ENCODE measurements at regions not wholly inside any gene's neighbourhood (a gene's known extent, or its start where the extent isn't known, plus 50 kb on each side); places are given as distances from the start of the nearest gene placed in this dataset.

GRCh38 chr6:164756723-164757122 lies 552.7 kb downstream of the C6orf118 start:
- TF ChIP-seq CTCF (IDR thresholded peaks at IDR 0.05; ENCODE audit: extremely low read depth, missing control alignments) = no peak
- no peak for DNase-seq (ENCODE audit: low spot score)

- no peak for TF ChIP-seq CTCF (IDR thresholded peaks at IDR 0.05; ENCODE audit: extremely low read depth, missing control alignments)
- no peak for DNase-seq (ENCODE audit: low spot score)
Observed at GRCh38 chr6:164756142-164756541, 553.3 kb downstream of the C6orf118 start.

GRCh38 chr6:164753517-164753916 lies 555.9 kb downstream of the C6orf118 start:
- no peak for TF ChIP-seq CTCF (IDR thresholded peaks at IDR 0.05; ENCODE audit: extremely low read depth, missing control alignments)
- no peak for DNase-seq (ENCODE audit: low spot score)

- DNase-seq (ENCODE audit: low spot score) = no peak
- TF ChIP-seq CTCF (IDR thresholded peaks at IDR 0.05; ENCODE audit: extremely low read depth, missing control alignments) = no peak
Observed at GRCh38 chr6:164751395-164751794, 558.0 kb downstream of the C6orf118 start.

GRCh38 chr6:164750128-164750527 lies 559.3 kb downstream of the C6orf118 start:
- DNase-seq (ENCODE audit: low spot score) = no peak
- no peak for TF ChIP-seq CTCF (IDR thresholded peaks at IDR 0.05; ENCODE audit: extremely low read depth, missing control alignments)

GRCh38 chr6:164749221-164750064 lies 560.0 kb downstream of the C6orf118 start:
- no peak for DNase-seq (ENCODE audit: low spot score)
- TF ChIP-seq CTCF (IDR thresholded peaks at IDR 0.05; ENCODE audit: extremely low read depth, missing control alignments) = no peak

GRCh38 chr6:164744301-164744700 lies 565.1 kb downstream of the C6orf118 start:
- no peak for DNase-seq (ENCODE audit: low spot score)
- TF ChIP-seq CTCF (IDR thresholded peaks at IDR 0.05; ENCODE audit: extremely low read depth, missing control alignments) = no peak

All from GM20000 (cell line).